T-helper 1 cell treated with Interleukin-12 subunit alpha and Interleukin-12 subunit beta and Interleukin-4 antibody, amounts not matched to agents 30 μg/mL and 1 μg/mL, for 36 hours (primary cell): ENCODE measurements at regions not wholly inside any gene's neighbourhood (a gene's known extent, or its start where the extent isn't known, plus 50 kb on each side); places are given as distances from the start of the nearest gene placed in this dataset.

ENCODE experiments used
- H3K27ac Mint-ChIP-seq: one replicate; pipeline ENCODE4 v1.8.0; 2021; ENCODE audit warnings: mild to moderate bottlenecking, mixed read lengths
- H3K27me3 Mint-ChIP-seq: one replicate; pipeline ENCODE4 v1.8.0; 2021; ENCODE audit warnings: low read depth, mixed read lengths
- H3K36me3 Mint-ChIP-seq: one replicate; pipeline ENCODE4 v1.8.0; 2021; ENCODE audit warnings: low read depth, mixed read lengths
- H3K4me1 Mint-ChIP-seq: one replicate; pipeline ENCODE4 v1.8.0; 2021; ENCODE audit warnings: low read depth, mixed read lengths
- H3K4me3 Mint-ChIP-seq: one replicate; pipeline ENCODE4 v1.8.0; 2021; ENCODE audit warnings: mild to moderate bottlenecking, moderate library complexity, mixed read lengths
- H3K9me3 Mint-ChIP-seq: one replicate; pipeline ENCODE4 v1.8.0; 2021; ENCODE audit warnings: mixed read lengths

DNA sequence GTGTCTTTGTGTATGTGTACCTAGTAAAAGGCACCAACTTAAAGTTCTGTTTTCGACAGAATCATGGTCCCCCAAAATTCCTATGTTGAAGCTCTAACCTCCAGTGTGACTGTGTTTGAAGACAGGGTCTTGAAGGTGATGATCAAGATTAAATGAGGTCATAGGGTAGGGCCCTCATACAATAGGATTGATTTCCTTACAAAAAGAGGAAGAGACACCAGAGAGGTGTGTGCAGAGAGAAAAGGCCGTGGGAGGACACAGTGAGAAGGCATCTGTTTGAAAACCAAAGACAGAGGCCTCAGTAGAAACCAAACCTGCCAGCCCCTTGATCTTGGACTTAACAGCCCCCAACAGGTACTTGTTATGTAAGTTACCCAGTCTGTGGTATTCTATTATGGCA lies 52.0 kb upstream of the CORO2B start:
- Mint-ChIP-seq H3K9me3 (peaks cover 12% of the 10 kb centered on the region), H3K4me3 (no peak overlapping the region), H3K27ac (no peak overlapping the region), H3K36me3 (peaks cover 2% of the 10 kb centered on the region), H3K27me3 (peaks cover 39% of the 10 kb centered on the region), H3K4me1 (peaks cover 23% of the 10 kb centered on the region)

DNA sequence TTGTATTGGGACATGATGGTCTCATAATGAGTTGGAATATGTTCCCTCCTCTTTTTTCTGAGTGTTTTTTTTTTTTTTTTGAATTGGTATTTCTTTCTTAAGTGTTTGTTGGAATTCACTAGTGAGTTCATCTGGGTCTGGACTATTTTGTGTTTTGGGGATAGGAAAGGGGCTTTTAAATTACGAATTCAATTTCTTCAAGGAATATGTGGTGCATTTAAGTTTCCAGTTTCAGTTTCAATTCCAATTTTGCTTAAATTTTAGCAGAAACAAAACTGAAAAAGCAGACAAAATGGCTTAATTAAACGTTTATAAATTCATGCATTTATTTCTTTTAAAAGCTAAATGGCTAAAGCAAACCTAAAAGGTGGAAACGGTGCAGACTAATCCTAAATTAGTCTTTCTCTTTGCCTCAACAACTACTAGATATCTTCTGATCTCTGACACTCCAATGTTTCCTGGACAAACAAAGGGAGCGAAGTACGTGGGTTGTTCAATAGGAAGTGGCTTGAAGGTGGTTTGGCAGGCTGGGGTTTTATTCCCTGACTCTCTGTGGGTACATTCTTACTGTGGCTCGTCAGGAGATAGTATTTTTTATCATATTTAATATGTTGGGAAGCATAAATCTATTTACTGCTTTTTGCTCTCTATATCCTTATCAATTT lies 50.0 kb upstream of the CORO2B start:
- peaks cover 6% of the 10 kb centered on the region for H3K36me3 Mint-ChIP-seq
- H3K9me3 Mint-ChIP-seq, result peaks cover 27% of the 10 kb centered on the region
- H3K27me3 Mint-ChIP-seq, result peaks cover 36% of the 10 kb centered on the region
- peak overlapping the region; percentile 66 for H3K4me3 Mint-ChIP-seq
- peaks cover 23% of the 10 kb centered on the region for H3K4me1 Mint-ChIP-seq
- H3K27ac Mint-ChIP-seq, result peak overlapping the region; percentile 37
